ENCODE measurements at regions not wholly inside any gene's neighbourhood (a gene's known extent, or its start where the extent isn't known, plus 50 kb on each side); places are given as distances from the start of the nearest gene placed in this dataset.

DNA sequence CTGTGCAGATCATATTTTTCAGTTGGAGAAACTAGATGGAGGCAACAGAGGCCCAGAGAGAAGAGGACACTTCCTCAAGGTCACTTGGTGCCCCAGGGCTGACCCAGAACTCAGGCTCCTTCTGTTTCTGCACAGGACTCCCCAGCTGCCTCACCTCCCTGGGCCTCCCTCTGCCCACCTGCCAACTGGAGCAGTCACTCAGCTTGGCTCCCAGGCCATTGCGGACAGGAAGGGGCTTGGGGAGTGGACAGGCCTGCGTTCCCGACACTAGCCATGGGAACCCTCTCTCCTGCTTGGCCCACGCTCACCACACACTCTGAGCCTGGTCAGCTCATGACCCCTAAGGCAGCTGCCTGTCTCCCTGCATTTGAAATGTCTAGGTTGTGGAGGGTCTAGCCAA is 78.1 kb upstream of the BRD7 start:
- intact Hi-C loops (cut with DNase I), result no loop called here

DNA sequence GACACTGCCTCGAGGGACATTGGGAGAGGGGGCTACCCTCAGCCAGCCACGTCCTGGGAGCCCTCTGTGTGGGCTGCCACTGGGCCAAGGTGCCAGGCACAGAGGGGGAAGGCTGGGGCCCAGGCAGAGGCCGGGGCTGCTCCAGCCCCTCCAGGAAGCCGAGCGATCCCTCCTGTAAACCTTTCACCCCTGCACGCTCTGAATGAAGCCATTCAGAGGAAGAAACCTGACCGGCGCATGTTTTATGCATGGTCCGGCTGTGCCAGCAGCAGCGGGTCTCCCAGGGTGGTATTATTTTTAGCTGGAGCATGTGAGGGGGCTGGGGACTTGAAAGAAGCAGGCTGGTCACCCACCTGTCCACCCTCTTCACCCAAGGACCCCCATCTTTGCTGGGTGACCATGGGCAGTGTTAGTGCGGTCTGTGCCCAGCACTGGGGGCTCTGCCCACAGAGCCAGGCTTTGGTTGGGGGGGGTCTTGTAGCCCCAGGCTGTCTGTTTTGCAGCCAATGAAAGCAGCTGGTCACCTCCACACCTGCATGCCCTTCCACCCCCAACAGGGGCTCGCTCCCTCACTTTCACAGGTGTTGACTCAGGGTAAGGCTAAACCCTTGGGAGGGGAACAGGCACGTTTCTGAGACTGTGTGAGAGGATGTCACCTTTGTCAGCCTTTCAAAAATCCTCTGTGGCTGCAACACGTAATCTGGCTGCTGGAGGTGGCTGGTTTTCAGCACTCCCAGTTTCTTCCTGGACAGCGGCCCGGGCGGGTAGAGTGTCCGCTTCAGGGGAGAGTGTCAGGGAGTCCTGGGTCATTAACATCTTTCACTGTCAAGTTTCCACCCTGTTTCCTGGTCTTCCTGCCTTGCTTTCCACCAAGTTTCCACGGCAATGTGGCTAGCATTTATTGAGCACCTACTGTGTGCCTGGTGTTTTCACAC is 77.1 kb upstream of the BRD7 start:
- no peak for FAIRE-seq
- no peak for DNase-seq
- no peak overlapping the region for H3K4me3 ChIP-seq
- ATAC-seq, result no peak
- no peaks in the 10 kb centered on the region for H3K36me3 ChIP-seq
- H3K27me3 ChIP-seq, result peaks cover 0 to 4% (median 0%) of the 10 kb centered on the region in 4 donors
- no peaks in the 10 kb centered on the region for H3K9me3 ChIP-seq
- intact Hi-C loops (cut with DNase I), result no loop called here
- WGBS, 2 donors, result 50% methylated on average over 19 of the region's 19 CpGs
- H3K4me1 ChIP-seq, result no peaks in the 10 kb centered on the region
- TF ChIP-seq, protein P1, sequence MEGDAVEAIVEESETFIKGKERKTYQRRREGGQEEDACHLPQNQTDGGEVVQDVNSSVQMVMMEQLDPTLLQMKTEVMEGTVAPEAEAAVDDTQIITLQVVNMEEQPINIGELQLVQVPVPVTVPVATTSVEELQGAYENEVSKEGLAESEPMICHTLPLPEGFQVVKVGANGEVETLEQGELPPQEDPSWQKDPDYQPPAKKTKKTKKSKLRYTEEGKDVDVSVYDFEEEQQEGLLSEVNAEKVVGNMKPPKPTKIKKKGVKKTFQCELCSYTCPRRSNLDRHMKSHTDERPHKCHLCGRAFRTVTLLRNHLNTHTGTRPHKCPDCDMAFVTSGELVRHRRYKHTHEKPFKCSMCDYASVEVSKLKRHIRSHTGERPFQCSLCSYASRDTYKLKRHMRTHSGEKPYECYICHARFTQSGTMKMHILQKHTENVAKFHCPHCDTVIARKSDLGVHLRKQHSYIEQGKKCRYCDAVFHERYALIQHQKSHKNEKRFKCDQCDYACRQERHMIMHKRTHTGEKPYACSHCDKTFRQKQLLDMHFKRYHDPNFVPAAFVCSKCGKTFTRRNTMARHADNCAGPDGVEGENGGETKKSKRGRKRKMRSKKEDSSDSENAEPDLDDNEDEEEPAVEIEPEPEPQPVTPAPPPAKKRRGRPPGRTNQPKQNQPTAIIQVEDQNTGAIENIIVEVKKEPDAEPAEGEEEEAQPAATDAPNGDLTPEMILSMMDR (IDR thresholded peaks at IDR 0.05), result no peak
- no peak overlapping the region for H3K27ac ChIP-seq

More for the DNA sequence above, 78.1 kb upstream of the BRD7 start:
- no peaks in the 10 kb centered on the region for H3K9me3 ChIP-seq
- TF ChIP-seq, protein P1 (IDR thresholded peaks at IDR 0.05), result no peak
- ATAC-seq (no peak), FAIRE-seq (no peak), DNase-seq (no peak)
- WGBS, 2 donors, result 88 to 89% methylated on average over 4 of the region's 4 CpGs
- peaks cover 0 to 4% (median 0%) of the 10 kb centered on the region in 4 donors for H3K27me3 ChIP-seq
- no peak overlapping the region for H3K27ac ChIP-seq
- H3K36me3 ChIP-seq, result no peaks in the 10 kb centered on the region
- no peaks in the 10 kb centered on the region for H3K4me1 ChIP-seq
- no peak overlapping the region for H3K4me3 ChIP-seq

DNA sequence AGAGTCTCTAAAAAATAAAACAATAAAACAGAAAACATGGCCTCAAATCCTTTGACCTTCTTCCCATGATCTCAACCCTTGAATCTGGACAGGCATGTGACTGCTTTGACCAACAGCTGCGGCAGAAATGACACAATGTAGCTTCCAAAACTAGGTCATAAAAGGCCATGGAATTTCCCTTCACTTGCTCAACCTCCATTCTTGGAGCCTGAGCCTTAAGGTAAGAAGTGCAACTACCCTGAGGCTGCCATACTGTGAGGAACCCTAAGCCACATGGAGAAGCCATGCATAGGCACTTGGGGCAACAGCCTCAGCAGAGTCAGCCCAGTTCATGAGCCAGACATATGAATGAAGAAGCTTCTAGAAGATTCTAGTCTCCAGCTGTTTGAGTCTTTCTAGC is 75.7 kb upstream of the BRD7 start:
- Histone ChIP-seq H3K4me1 (no peaks in the 10 kb centered on the region), H3K27me3 (peaks cover 0 to 4% (median 0%) of the 10 kb centered on the region in 4 donors), H3K36me3 (no peaks in the 10 kb centered on the region), H3K27ac (no peak overlapping the region), H3K4me3 (no peak overlapping the region), H3K9me3 (no peaks in the 10 kb centered on the region)
- TF ChIP-seq, protein P1 (IDR thresholded peaks at IDR 0.05), result no peak
- WGBS, 2 donors, result 74 to 75% methylated on average over 1 of the region's 1 CpG
- intact Hi-C loops (cut with DNase I), result no loop called here
- FAIRE-seq (no peak), ATAC-seq (no peak), DNase-seq (no peak)

DNA sequence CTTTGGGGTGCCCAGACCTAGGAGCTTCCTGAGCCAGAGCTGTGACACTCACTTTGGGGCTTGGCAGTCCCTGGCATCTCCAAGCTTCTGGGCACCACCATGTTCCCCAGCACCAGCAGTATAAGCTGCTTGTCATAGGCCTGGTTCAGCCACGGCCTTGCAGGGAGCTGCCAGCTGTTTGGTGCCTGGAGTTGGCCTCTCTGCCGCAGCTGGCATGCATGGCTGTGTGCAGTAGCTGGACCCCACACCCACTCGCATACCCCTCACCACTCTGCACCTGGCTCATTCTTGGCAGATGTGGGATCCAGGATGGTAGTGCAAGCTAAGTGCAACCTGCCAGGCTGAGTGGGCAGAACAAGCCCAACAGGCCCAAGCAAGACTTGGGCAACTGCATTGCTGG is 73.4 kb upstream of the BRD7 start:
- Histone ChIP-seq H3K27me3 (peaks cover 0 to 4% (median 0%) of the 10 kb centered on the region in 4 donors), H3K4me1 (no peaks in the 10 kb centered on the region), H3K27ac (no peak overlapping the region), H3K4me3 (no peak overlapping the region), H3K9me3 (no peaks in the 10 kb centered on the region), H3K36me3 (no peaks in the 10 kb centered on the region)
- intact Hi-C loops (cut with DNase I), result no loop called here
- ATAC-seq, result no peak
- DNase-seq, result no peak
- 92 to 95% methylated on average over 3 of the region's 3 CpGs for WGBS, 2 donors
- TF ChIP-seq, protein P1 (IDR thresholded peaks at IDR 0.05), result no peak
- no peak for FAIRE-seq

All from pancreas (tissue), 10 donors.